BJ (cell line): ENCODE measurements at regions not wholly inside any gene's neighbourhood (a gene's known extent, or its start where the extent isn't known, plus 50 kb on each side); places are given as distances from the start of the nearest gene placed in this dataset.

Experiments
- CTCF ChIA-PET: fragments of 350-600 bp; formaldehyde crosslinking; extraction: SDS; loops from one replicate; lab custom pipeline; 2021; ENCODE audit warnings: antibody characterized with exemption, inconsistent platforms; lab: Yijun Ruan, JAX
- POLR2A ChIA-PET: fragments of 300-600 bp; sonication (Branson Sonifier 250); formaldehyde crosslinking; extraction: SDS; loops from one replicate; lab custom pipeline; 2021; ENCODE audit warnings: antibody characterized with exemption; lab: Charles Lee
- DNase-seq: peaks from one replicate; pipeline ENCODE4 v3.0.0-alpha.2; 2011; ENCODE audit warnings: low read depth
- H3K27me3 ChIP-seq: 2 replicates; pipeline ENCODE4 v1.6.0; 2011; ENCODE audit warnings: low read length; ENCODE audit not compliant: control insufficient read depth, insufficient read depth
- H3K36me3 ChIP-seq: 2 replicates; pipeline ENCODE4 v1.5.1; 2011; ENCODE audit warnings: low read length; ENCODE audit not compliant: control insufficient read depth, insufficient read depth
- H3K4me3 ChIP-seq: 2 replicates; pipeline ENCODE4 v1.5.1; 2011; ENCODE audit warnings: low read depth, mild to moderate bottlenecking, control low read depth, low read length
- TF ChIP-seq, protein P1 (sequence below): IDR thresholded peaks from 2 replicates; pipeline ENCODE4 v1.5.1; 2011; ENCODE audit warnings: low read depth, mild to moderate bottlenecking, control low read depth, inconsistent platforms, low read length, moderate library complexity; ENCODE audit not compliant: insufficient read depth

DNA sequence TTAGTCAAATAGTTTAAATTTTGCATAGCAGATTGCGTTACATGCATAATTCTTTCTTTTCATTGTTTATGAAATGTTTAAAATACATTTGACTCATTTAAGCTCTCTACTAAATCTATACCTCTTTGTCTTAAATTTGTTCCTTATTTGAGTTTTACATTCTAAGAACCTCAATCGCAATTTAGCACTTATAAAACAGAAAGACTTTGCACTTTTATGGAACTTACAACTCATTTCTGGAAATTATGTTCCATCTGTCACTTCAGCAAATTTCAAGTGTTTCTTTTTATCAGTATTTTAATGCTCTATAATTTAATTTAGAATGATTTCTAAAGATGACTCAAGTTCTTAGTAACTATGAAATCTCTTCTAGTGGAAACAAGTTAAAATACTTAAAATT is 1505.8 kb upstream of the SPRY2 start:
- Histone ChIP-seq H3K27me3 (no peaks in the 10 kb centered on the region), H3K36me3 (no peaks in the 10 kb centered on the region), H3K4me3 (no peak overlapping the region)
- TF ChIP-seq, protein P1, sequence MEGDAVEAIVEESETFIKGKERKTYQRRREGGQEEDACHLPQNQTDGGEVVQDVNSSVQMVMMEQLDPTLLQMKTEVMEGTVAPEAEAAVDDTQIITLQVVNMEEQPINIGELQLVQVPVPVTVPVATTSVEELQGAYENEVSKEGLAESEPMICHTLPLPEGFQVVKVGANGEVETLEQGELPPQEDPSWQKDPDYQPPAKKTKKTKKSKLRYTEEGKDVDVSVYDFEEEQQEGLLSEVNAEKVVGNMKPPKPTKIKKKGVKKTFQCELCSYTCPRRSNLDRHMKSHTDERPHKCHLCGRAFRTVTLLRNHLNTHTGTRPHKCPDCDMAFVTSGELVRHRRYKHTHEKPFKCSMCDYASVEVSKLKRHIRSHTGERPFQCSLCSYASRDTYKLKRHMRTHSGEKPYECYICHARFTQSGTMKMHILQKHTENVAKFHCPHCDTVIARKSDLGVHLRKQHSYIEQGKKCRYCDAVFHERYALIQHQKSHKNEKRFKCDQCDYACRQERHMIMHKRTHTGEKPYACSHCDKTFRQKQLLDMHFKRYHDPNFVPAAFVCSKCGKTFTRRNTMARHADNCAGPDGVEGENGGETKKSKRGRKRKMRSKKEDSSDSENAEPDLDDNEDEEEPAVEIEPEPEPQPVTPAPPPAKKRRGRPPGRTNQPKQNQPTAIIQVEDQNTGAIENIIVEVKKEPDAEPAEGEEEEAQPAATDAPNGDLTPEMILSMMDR: no peak
- ChIA-PET POLR2A (no interaction called here), CTCF (no interaction called here)
- no peak for DNase-seq

GRCh38 chr13:81821259-81821658 is 1480.3 kb upstream of the SPRY2 start:
- POLR2A ChIA-PET: no interaction called here
- TF ChIP-seq, protein P1: no peak
- Histone ChIP-seq H3K4me3 (no peak overlapping the region), H3K27me3 (no peaks in the 10 kb centered on the region), H3K36me3 (no peaks in the 10 kb centered on the region)
- DNase-seq: no peak
- CTCF ChIA-PET: no interaction called here

- Histone ChIP-seq H3K4me3 (no peak overlapping the region), H3K36me3 (no peaks in the 10 kb centered on the region), H3K27me3 (no peaks in the 10 kb centered on the region)
- ChIA-PET POLR2A (no interaction called here), CTCF (no interaction called here)
- no peak for DNase-seq
- TF ChIP-seq, protein P1: no peak
Measured at GRCh38 chr13:81800433-81800832, 1459.5 kb upstream of the SPRY2 start.

DNA sequence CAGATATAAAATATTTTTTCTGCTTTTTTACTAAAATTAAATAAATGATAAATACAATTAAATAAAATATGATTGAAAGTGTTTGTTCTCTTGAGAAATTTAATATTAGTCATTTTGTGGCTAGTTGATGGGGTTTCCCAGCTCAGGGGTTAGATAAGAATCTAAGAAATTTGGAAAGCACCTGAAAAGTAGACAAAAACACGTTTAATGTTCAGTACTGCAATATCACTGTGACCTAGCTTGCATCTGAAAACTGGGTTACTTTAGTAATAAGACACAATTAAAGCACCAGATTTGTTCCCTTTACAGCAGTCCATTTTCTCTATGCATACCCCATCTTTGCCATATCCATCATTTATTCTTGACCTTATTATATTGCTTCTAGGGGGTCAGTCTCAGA is 1454.8 kb upstream of the SPRY2 start:
- CTCF ChIA-PET: no interaction called here
- Histone ChIP-seq H3K36me3 (no peaks in the 10 kb centered on the region), H3K4me3 (no peak overlapping the region), H3K27me3 (no peaks in the 10 kb centered on the region)
- DNase-seq: no peak
- TF ChIP-seq, protein P1: no peak
- POLR2A ChIA-PET: no interaction called here

- no peak for DNase-seq
- ChIA-PET POLR2A (no interaction called here), CTCF (no interaction called here)
- TF ChIP-seq, protein P1: no peak
- Histone ChIP-seq H3K4me3 (no peak overlapping the region), H3K27me3 (no peaks in the 10 kb centered on the region), H3K36me3 (no peaks in the 10 kb centered on the region)
Measured at GRCh38 chr13:81791641-81792040, 1450.7 kb upstream of the SPRY2 start.
